ES-I3 (cell line): ENCODE measurements at regions not wholly inside any gene's neighbourhood (a gene's known extent, or its start where the extent isn't known, plus 50 kb on each side); places are given as distances from the start of the nearest gene placed in this dataset.

Experiments used
- H3K36me3 ChIP-seq: 2 replicates; pipeline ENCODE4 v1.6.1; 2013; ENCODE audit warnings: mild to moderate bottlenecking, low read length, control low read depth, moderate library complexity; ENCODE audit not compliant: insufficient read depth
- H3K4me1 ChIP-seq: 2 replicates; pipeline ENCODE4 v1.6.1; 2013; ENCODE audit warnings: mild to moderate bottlenecking, control low read depth, low read length; ENCODE audit not compliant: insufficient read depth
- H3K9ac ChIP-seq: 2 replicates; pipeline ENCODE4 v1.6.1; 2013; ENCODE audit warnings: low read depth, mild to moderate bottlenecking, low read length, moderate library complexity
- H3K9me3 ChIP-seq: 2 replicates; pipeline ENCODE4 v1.6.1; 2013; ENCODE audit warnings: mild to moderate bottlenecking, low read length, moderate library complexity; ENCODE audit not compliant: control insufficient read depth, insufficient read depth

DNA sequence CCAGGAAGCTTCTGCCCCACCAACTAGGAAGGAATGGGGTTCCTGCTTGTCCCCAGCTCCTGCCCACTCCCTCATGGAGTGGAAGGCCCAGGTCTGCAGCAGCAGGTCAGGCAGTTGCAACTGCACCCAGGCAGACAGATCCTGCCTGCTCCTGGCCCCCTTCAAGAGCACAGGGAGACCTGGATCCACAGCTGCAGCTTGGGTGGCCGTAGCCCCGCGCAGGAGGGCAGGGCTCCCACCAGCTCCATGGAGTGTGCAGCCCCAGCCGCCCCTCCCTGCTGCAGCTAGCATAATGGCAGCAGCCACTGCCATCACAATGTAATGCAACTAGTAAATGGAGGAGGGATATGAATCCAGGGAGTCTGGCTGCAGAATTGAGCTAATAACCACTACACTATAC lies 187.5 kb upstream of the PLET1 start:
- H3K9ac ChIP-seq, result no peak overlapping the region
- no peaks in the 10 kb centered on the region for H3K9me3 ChIP-seq
- H3K4me1 ChIP-seq, result no peaks in the 10 kb centered on the region
- no peaks in the 10 kb centered on the region for H3K36me3 ChIP-seq

DNA sequence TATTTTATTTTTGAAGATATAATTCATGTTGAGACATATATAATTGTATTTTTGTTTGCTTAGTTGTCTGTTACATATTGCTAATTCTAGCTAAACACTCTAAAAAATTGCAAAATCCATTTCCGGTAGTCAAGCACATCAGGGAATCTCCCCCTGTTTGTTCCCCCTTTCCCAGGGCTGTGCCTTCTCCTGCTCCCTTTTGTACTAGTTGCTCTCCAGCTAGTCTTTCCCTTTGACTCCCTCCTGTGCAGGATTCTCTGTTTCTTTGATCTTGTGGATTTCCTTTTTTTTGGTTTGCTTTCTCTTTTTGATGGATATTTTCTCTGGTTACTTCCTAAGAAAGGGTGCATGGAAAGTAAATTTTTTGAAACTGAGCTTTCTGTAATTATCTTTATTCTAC lies 188.1 kb upstream of the PLET1 start:
- Histone ChIP-seq H3K9me3 (no peaks in the 10 kb centered on the region), H3K9ac (no peak overlapping the region), H3K4me1 (no peaks in the 10 kb centered on the region), H3K36me3 (no peaks in the 10 kb centered on the region)

DNA sequence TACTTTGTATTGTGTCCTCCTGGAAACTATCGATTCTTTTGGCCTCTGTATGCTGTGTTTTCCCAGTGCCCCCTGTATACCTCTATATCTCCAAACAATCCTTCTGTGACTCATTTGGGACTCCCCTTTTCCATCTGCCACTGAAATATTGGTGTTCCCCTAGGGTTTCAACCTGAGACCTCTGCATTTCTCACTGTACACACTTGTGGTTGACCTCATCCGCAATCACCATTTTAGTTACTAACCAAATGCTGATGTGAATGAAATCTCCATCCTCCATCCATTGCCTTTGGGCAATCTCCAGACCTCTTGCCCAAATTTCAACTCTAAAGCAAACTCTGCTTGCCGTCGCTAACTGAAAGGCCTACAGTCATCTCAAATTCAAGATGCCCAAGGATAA lies 190.6 kb upstream of the PLET1 start:
- H3K4me1 ChIP-seq, result no peaks in the 10 kb centered on the region
- H3K9me3 ChIP-seq, result no peaks in the 10 kb centered on the region
- H3K36me3 ChIP-seq, result no peaks in the 10 kb centered on the region
- no peak overlapping the region for H3K9ac ChIP-seq

DNA sequence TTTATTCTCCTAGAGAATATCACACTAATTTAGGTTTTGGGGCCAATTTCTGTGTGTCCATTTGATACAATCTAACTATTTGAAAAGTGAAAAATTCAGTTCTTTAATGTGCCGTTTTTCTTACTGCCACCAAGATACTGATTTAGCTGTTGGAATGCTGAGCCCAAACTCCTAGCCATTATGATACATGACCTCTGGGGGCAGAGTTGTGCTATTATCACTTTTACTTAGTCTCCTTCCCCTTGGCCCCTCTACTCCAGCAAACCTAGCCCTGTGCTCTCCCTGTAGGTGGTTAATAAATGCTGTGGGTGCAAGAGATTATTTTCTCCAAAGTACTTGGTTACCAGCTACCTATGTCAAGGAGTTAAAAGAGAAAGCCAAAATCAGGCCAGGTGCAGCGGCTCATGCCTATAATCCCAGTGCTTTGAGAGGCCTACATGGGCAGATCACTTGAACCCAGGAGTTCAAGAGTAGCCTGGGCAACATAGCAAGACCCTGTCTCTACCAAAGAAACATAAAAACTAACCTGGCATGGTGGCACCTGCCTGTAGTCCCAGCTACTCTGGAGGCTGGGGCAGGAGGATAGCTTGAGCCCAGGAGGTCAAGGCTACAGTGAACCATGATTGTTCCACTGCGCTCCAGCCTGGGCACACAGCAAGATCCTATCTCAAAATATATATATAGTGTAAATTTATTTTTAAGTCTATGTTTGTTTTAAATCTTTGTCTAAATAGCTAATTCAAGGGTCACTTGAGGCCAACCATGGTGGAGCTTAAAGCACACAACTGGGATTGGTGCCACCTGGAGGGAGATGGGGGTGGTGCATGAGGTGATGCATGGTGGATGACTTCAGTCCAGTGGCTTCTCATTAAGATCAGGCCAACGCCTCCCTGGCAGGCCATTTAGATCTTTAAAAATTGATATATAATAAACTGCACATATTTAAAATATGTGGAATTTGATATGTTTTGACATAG lies 193.2 kb upstream of the PLET1 start:
- Histone ChIP-seq H3K4me1 (no peaks in the 10 kb centered on the region), H3K9me3 (no peaks in the 10 kb centered on the region), H3K36me3 (no peaks in the 10 kb centered on the region), H3K9ac (no peak overlapping the region)

DNA sequence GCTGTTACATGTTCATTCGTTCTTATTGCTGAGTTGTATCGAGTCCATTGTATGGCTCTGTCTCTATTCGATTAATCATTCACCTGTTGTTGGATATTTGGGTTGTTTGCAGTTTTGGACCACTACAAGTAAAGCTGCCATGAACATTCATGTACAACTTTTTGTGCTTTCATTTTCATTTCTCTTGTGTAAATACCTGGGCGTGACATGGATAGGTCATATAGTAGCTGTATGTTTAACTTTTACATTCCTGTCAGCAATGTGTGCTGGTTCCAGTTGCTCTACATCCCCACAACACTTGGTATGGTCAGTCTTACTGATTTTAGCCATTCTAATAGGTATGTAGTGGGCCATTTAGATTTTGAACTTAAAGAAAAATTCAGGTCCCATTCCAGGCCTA lies 194.2 kb upstream of the PLET1 start:
- no peaks in the 10 kb centered on the region for H3K9me3 ChIP-seq

DNA sequence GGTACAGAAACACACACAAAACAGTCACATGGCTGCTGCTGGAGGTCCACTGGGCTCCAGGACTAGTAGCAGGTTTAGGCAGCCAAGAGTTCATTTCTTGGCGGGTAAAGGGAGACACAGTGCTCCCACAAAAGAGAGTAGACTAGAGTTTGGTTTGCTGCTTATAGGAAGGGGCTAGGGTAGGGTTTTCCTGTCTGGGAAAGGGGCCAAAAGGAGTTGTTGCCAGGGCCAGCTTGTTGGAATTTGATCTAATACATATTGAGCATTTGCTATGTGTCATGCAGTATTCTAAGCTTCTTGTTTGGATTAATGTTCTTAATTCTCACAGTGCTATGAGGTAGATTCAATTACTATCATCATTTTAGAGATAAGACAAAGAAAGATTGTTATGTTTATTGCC lies 195.1 kb upstream of the PLET1 start:
- Histone ChIP-seq H3K4me1 (no peaks in the 10 kb centered on the region), H3K9ac (no peak overlapping the region), H3K9me3 (no peaks in the 10 kb centered on the region), H3K36me3 (no peaks in the 10 kb centered on the region)

More for the DNA sequence above, 194.2 kb upstream of the PLET1 start:
- Histone ChIP-seq H3K36me3 (no peaks in the 10 kb centered on the region), H3K9ac (no peak overlapping the region), H3K4me1 (no peaks in the 10 kb centered on the region)

DNA sequence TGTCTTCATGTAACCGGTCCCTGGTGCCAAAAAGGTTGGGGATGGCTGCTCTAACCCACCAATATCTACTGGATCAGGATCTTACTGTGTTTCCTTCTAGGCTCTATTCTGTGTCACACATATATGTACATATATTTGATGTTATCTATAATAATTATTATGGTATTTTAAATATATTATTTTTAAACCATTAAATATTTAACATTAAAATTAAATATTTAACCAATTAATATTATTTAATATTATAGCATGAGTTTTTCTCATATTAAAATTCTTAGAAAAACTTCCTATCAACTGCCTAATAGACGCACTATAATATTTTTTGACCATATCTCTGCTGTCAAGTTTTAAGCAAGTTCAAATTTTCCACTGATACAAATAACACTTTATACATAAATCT lies 196.9 kb upstream of the PLET1 start:
- no peaks in the 10 kb centered on the region for H3K36me3 ChIP-seq
- H3K4me1 ChIP-seq, result no peaks in the 10 kb centered on the region
- no peak overlapping the region for H3K9ac ChIP-seq
- no peaks in the 10 kb centered on the region for H3K9me3 ChIP-seq

DNA sequence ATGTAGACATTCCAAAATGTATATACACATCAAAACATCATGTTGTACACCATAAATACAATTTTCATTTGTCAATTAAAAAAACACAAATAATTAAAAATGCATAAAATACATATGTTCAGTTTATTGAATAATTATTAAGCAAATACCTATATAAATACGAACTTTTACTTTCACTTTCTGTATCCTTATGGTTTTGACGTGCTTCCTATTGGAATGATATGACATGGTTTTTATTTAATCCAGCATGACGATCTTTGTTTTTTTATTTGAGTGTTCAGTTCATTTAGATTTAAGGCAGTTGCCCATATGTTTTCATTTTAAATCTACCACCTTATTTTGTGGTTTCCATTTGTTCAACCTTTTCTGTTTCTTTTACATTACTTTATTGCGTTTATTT lies 198.3 kb upstream of the PLET1 start:
- Histone ChIP-seq H3K36me3 (no peaks in the 10 kb centered on the region), H3K4me1 (no peaks in the 10 kb centered on the region), H3K9me3 (no peaks in the 10 kb centered on the region), H3K9ac (no peak overlapping the region)

DNA sequence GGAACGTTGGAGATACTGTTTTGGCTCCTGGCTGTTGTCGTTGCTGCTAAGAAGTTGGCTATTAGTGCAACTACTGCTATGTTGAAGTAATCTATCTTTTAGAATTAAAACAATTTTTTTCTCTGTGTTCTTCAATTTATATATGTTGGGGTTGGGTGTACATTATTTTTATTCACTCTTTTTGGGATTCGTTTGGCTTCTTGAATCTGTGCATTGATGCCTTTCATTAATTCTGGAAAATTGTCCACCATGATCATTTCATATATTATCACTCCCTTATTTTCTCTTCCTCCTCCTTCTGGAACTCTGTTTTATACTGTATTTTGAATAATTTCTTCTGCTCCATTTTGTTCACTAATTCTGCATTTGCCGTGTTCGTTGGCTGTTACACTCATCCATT lies 199.5 kb upstream of the PLET1 start:
- H3K9me3 ChIP-seq, result no peaks in the 10 kb centered on the region
- H3K36me3 ChIP-seq, result no peaks in the 10 kb centered on the region
- H3K4me1 ChIP-seq, result no peaks in the 10 kb centered on the region
- H3K9ac ChIP-seq, result no peak overlapping the region

DNA sequence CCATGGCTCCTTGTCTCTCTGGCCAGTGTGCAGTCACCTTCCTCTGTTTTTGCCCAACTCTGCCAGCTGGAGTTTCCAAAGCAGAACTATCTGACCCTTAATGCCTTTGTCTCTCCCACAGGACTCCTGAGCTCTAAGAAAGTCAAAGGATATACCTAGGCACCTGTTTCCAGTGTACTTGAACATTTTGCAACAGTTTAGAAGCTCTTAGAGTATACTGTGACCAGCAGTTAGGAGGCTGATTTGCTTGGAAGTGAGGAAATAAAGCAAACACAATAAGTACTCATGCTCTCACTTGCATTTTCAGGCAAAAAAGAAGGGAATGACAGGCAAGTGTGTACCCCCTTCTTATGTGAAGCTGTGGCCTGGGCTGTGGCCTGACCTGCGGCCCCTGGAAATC lies 204.3 kb upstream of the PLET1 start:
- no peak overlapping the region for H3K9ac ChIP-seq

DNA sequence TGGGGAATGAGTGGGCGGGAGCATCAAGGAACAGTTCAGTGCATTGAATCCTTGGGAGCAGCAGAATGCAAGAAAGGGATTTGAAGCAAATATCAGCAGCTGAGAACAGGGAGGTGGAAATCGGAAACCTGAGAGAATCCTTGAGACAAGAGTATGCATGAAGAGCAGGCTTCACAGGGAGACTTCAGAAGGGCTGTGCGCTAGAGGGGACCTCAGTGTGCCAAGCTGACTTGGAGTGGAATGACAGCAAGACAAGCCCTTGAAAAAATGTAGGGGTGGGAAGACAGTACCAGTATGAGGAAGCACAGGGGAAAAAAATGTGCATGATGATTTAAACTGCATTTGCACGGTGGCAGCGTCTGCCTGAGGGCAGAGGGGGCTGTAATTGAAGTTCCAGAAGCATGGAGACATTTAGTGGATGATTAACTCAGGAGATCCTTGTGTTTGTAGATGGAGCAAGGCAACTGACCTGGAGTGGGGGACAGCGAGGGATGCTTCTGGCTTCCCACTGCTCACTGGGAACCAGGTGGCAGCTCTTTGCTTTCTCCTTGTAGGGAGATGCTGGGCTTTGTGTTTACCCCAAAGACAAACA lies 204.9 kb upstream of the PLET1 start:
- Histone ChIP-seq H3K4me1 (no peaks in the 10 kb centered on the region), H3K36me3 (no peaks in the 10 kb centered on the region), H3K9me3 (no peaks in the 10 kb centered on the region), H3K9ac (no peak overlapping the region)

More for the DNA sequence above, 204.3 kb upstream of the PLET1 start:
- Histone ChIP-seq H3K36me3 (no peaks in the 10 kb centered on the region), H3K9me3 (no peaks in the 10 kb centered on the region), H3K4me1 (no peaks in the 10 kb centered on the region)

DNA sequence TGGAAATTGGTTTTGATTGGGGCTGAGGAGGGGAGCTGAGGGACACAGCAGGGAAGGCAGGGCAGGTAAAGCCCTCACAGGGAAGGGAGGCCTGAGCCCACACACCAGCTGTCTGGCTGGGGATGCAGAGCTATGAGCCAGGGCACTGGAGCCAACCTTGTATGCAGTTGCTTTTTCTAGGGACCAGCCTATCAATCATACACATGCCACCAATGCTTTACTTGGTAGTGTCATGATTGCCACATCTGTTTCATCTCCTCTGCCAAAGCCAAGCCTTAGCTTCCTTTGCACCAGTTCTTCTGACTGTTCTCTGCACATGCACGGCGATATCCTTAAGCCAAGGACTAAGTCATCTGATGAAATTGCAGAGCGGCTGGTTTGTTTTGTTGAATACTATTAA lies 207.1 kb upstream of the PLET1 start:
- no peaks in the 10 kb centered on the region for H3K36me3 ChIP-seq
- no peak overlapping the region for H3K9ac ChIP-seq
- no peaks in the 10 kb centered on the region for H3K9me3 ChIP-seq
- H3K4me1 ChIP-seq, result no peaks in the 10 kb centered on the region

DNA sequence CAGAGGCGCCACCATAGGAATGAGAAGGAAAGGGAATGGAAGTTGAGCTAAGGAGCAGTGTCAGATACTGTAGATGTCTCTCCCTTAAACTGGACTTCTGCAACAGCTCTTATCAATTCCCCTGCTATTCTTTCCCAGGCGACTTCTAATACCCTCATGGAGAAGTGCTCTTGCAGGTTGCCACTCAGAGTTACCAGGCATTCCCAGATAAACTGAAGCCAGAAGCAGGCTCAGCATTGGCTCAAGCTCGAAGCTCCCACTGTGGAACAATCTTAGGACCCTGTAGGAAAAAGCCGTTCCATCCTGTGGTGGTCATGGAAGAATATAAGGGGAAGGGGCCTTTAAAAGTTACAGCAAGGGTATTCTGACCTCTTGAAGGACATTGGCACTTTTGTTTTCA lies 208.7 kb upstream of the PLET1 start:
- H3K9me3 ChIP-seq, result no peaks in the 10 kb centered on the region
- H3K4me1 ChIP-seq, result no peaks in the 10 kb centered on the region
- H3K36me3 ChIP-seq, result no peaks in the 10 kb centered on the region
- no peak overlapping the region for H3K9ac ChIP-seq

DNA sequence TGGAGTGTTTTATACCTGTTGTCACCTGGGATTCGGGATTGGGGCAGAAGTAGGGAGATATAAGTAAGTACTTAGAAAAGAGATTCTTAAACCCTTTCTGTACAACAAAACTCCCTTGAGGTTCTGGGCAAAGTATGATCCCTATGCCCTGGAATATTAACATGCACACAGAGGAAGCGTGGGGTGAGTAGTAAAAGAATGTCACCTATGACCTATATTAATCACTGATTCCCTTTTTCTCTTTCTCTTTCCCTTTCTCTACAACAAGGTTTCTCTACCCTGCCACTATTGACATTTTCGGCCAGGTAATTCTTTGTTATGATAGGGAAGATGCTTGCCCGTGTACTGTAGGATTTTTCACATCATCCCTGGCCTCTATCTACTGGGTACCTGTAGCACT lies 209.7 kb upstream of the PLET1 start:
- H3K9ac ChIP-seq, result no peak overlapping the region

DNA sequence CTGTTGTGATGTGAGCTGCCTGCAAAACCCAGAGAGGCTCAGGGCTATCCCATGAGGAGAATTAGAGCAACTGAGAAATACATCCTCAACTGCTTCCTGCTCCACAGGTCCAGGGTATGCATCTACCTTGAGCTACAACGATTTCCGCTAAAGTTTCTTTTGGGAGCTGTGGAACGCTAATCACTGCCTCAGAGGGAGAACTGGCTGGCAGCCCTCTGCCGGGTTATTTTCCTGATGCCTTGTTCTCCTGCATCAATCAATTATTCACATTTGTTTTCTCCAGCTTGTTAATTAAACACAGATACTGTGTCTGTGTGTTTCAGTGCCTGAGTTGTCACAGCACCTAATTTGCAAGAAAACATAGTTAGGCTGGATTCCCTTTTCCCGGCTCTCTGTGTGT lies 211.1 kb upstream of the PLET1 start:
- Histone ChIP-seq H3K36me3 (no peaks in the 10 kb centered on the region), H3K9ac (no peak overlapping the region), H3K9me3 (no peaks in the 10 kb centered on the region), H3K4me1 (no peaks in the 10 kb centered on the region)

More for the DNA sequence above, 209.7 kb upstream of the PLET1 start:
- H3K9me3 ChIP-seq, result no peaks in the 10 kb centered on the region
- no peaks in the 10 kb centered on the region for H3K4me1 ChIP-seq
- H3K36me3 ChIP-seq, result no peaks in the 10 kb centered on the region
